Neural cell (in vitro differentiated cells): ENCODE measurements at regions not wholly inside any gene's neighbourhood (a gene's known extent, or its start where the extent isn't known, plus 50 kb on each side); places are given as distances from the start of the nearest gene placed in this dataset.

Source experiments
- H2AFZ ChIP-seq: fragments of 200-600, 300-800 bp; sonication (generic), shearing (Covaris generic); 2 replicates; pipeline ENCODE4 v1.6.0; 2014; ENCODE audit warnings: low read depth, mild to moderate bottlenecking, antibody characterized with exemption, low read length, moderate library complexity
- H3F3A ChIP-seq: fragments of 200-600 bp; shearing (Covaris generic); 2 replicates; pipeline ENCODE4 v1.6.1; 2016; ENCODE audit warnings: mild to moderate bottlenecking, moderate library complexity, mixed read lengths, antibody characterized with exemption, low read length; ENCODE audit not compliant: insufficient read depth, poor library complexity, severe bottlenecking
- H3K27ac ChIP-seq: fragments of 200-600, 300-800 bp; sonication (generic), shearing (Covaris generic); 2 replicates; pipeline ENCODE4 v1.5.1; 2014; ENCODE audit warnings: mild to moderate bottlenecking, low read length, moderate library complexity
- H3K27me3 ChIP-seq: fragments of 300-800, 200-600 bp; sonication (generic), shearing (Covaris generic); 2 replicates; pipeline ENCODE4 v1.6.0; 2014; ENCODE audit warnings: mild to moderate bottlenecking, low read depth, low read length, moderate library complexity; ENCODE audit not compliant: insufficient read depth
- H3K36me3 ChIP-seq: fragments of 300-800, 200-600 bp; sonication (generic), shearing (Covaris generic); 2 replicates; pipeline ENCODE4 v1.5.1; 2014; ENCODE audit warnings: mild to moderate bottlenecking, antibody characterized with exemption, low read length, moderate library complexity; ENCODE audit not compliant: insufficient read depth
- H3K4me2 ChIP-seq: fragments of 300-800, 200-600 bp; sonication (generic), shearing (Covaris generic); 2 replicates; pipeline ENCODE4 v1.6.0; 2014; ENCODE audit warnings: mild to moderate bottlenecking, low read length
- H3K4me3 ChIP-seq: fragments of 300-800, 200-600 bp; sonication (generic), shearing (Covaris generic); 2 replicates; pipeline ENCODE4 v1.5.1; 2014; ENCODE audit warnings: mild to moderate bottlenecking, low read length, moderate library complexity
- H3K79me2 ChIP-seq: fragments of 200-600 bp; shearing (Covaris generic); replicated peaks from 2 replicates; pipeline ENCODE4 v1.6.0; 2014; ENCODE audit warnings: mild to moderate bottlenecking, low read length, moderate library complexity; ENCODE audit not compliant: insufficient read depth
- H3K9ac ChIP-seq: fragments of 300-800, 200-600 bp; sonication (generic), shearing (Covaris generic); 2 replicates; pipeline ENCODE4 v1.6.1; 2016; ENCODE audit warnings: mild to moderate bottlenecking, low read length, mixed read lengths
- H3K9me2 ChIP-seq: fragments of 200-600 bp; shearing (Covaris generic); 2 replicates; pipeline ENCODE4 v1.6.1; 2016; ENCODE audit warnings: mild to moderate bottlenecking, low read length, mixed read lengths; ENCODE audit not compliant: insufficient read depth
- H3K9me3 ChIP-seq: fragments of 200-600, 300-800 bp; sonication (generic), shearing (Covaris generic); 2 replicates; pipeline ENCODE4 v1.6.1; 2016; ENCODE audit warnings: mild to moderate bottlenecking, mixed run types, low read length, moderate library complexity, mixed read lengths
- H4K20me1 ChIP-seq: fragments of 200-600 bp; shearing (Covaris generic); 2 replicates; pipeline ENCODE4 v1.6.1; 2016; ENCODE audit warnings: mild to moderate bottlenecking, mixed run types; ENCODE audit not compliant: insufficient read depth
- CTCF ChIP-seq: fragments of 450-650 bp; IDR thresholded peaks from 2 replicates; pipeline ENCODE4 v1.5.1; 2014; ENCODE audit warnings: antibody characterized with exemption, mild to moderate bottlenecking, moderate library complexity; ENCODE audit not compliant: poor library complexity, severe bottlenecking
- EP300 ChIP-seq: fragments of 450-650 bp; conservative IDR thresholded peaks from 2 replicates; pipeline ENCODE4 v1.6.1; 2014; ENCODE audit warnings: antibody characterized with exemption, mild to moderate bottlenecking, moderate library complexity; ENCODE audit not compliant: poor library complexity, severe bottlenecking
- EZH2 ChIP-seq: fragments of 200-600, 300-800 bp; shearing (Covaris generic), sonication (generic); IDR thresholded peaks from 2 replicates; pipeline ENCODE4 v1.6.1; 2014; ENCODE audit warnings: antibody characterized with exemption, low read length, borderline replicate concordance, mild to moderate bottlenecking; ENCODE audit not compliant: insufficient read depth, poor library complexity, severe bottlenecking
- MXI1 ChIP-seq: fragments of 450-650 bp; conservative IDR thresholded peaks from 2 replicates; pipeline ENCODE4 v1.6.1; 2014; ENCODE audit warnings: antibody characterized with exemption, mild to moderate bottlenecking; ENCODE audit not compliant: poor library complexity, severe bottlenecking
- POLR2AphosphoS5 ChIP-seq: IDR thresholded peaks from 2 replicates; pipeline ENCODE4 v1.6.1; 2012
- RAD21 ChIP-seq: fragments of 450-650 bp; conservative IDR thresholded peaks from 2 replicates; pipeline ENCODE4 v1.6.1; 2014; ENCODE audit warnings: antibody characterized with exemption, mild to moderate bottlenecking, moderate library complexity
- REST ChIP-seq: IDR thresholded peaks from 2 replicates; pipeline ENCODE4 v1.6.1; 2012; ENCODE audit warnings: borderline replicate concordance
- SMC3 ChIP-seq: fragments of 450-650 bp; conservative IDR thresholded peaks from 2 replicates; pipeline ENCODE4 v1.6.1; 2014; ENCODE audit warnings: antibody characterized with exemption, mild to moderate bottlenecking, moderate library complexity; ENCODE audit not compliant: poor library complexity
- TAF1 ChIP-seq: IDR thresholded peaks from 2 replicates; pipeline ENCODE4 v1.6.1; 2012; ENCODE audit warnings: low read depth

- TF ChIP-seq EP300 (no peak), SMC3 (no peak), MXI1 (no peak), RAD21 (no peak), EZH2 (no peak)
- Histone ChIP-seq H3K9ac (no peak overlapping the region), H4K20me1 (no peaks in the 10 kb centered on the region), H3K4me3 (no peak overlapping the region), H3K27me3 (no peaks in the 10 kb centered on the region), H2AFZ (no peak overlapping the region), H3K36me3 (no peaks in the 10 kb centered on the region), H3K27ac (no peak overlapping the region), H3K9me3 (no peaks in the 10 kb centered on the region), H3K79me2 (no peaks in the 10 kb centered on the region), H3K9me2 (no peaks in the 10 kb centered on the region), H3F3A (no peaks in the 10 kb centered on the region), H3K4me2 (no peak overlapping the region)
These were observed 281.4 kb downstream of the ZIC3 start for GRCh38 chrX:137847376-137847775.

GRCh38 chrX:137848266-137848905, 282.5 kb downstream of the ZIC3 start:
- H3K36me3 ChIP-seq, result no peaks in the 10 kb centered on the region
- no peaks in the 10 kb centered on the region for H4K20me1 ChIP-seq
- TF ChIP-seq REST (no peak), EZH2 (no peak), SMC3 (no peak), RAD21 (no peak), TAF1 (no peak), MXI1 (no peak), POLR2AphosphoS5 (no peak), EP300 (no peak), CTCF (no peak)
- H3K27ac ChIP-seq, result no peak overlapping the region
- H2AFZ ChIP-seq, result no peak overlapping the region
- H3K27me3 ChIP-seq, result no peaks in the 10 kb centered on the region
- no peak overlapping the region for H3K9ac ChIP-seq
- no peaks in the 10 kb centered on the region for H3K9me2 ChIP-seq
- H3K4me3 ChIP-seq, result no peak overlapping the region
- no peaks in the 10 kb centered on the region for H3K9me3 ChIP-seq
- H3K79me2 ChIP-seq, result no peaks in the 10 kb centered on the region
- H3K4me2 ChIP-seq, result no peak overlapping the region
- no peaks in the 10 kb centered on the region for H3F3A ChIP-seq
